Natural killer cell treated with Interleukin-12 subunit alpha and Interleukin-12 subunit beta and Interleukin-15 and Interleukin-18, amount 100 ng/mL, for 72 hours (primary cell): ENCODE measurements at regions not wholly inside any gene's neighbourhood (a gene's known extent, or its start where the extent isn't known, plus 50 kb on each side); places are given as distances from the start of the nearest gene placed in this dataset.

Source experiments
- ATAC-seq, 2 donors: fragments of 150-1000 bp; cut with Tn5 transposase in 1 of 2; sonication (Bioruptor Pico), chemical (Tn5 transposase) in 1 of 2; 2 replicates each; pipeline ENCODE4 v1.10.0; 2021
- DNase-seq: peaks from one replicate; pipeline ENCODE4 v3.0.0; 2022; ENCODE audit warnings: low spot score
- H3K27ac Mint-ChIP-seq, 2 donors: 1 replicate in 1 of 2; 2 replicates in 1 of 2; pipeline ENCODE4 v1.8.0; 2022; ENCODE audit warnings: mixed read lengths in 2 of 2, mild to moderate bottlenecking in 1 of 2, moderate library complexity in 1 of 2
- H3K27me3 Mint-ChIP-seq, 2 donors: 1 replicate in 1 of 2; 2 replicates in 1 of 2; pipeline ENCODE4 v1.8.0; 2022; ENCODE audit warnings: mixed read lengths in 2 of 2
- H3K36me3 Mint-ChIP-seq: one replicate; pipeline ENCODE4 v1.8.0; 2022; ENCODE audit warnings: mixed read lengths
- H3K4me1 Mint-ChIP-seq, 2 donors: 1 replicate in 1 of 2; 2 replicates in 1 of 2; pipeline ENCODE4 v1.8.0; 2022; ENCODE audit warnings: low read depth in 2 of 2, mixed read lengths in 2 of 2, mild to moderate bottlenecking in 1 of 2
- H3K4me3 Mint-ChIP-seq: one replicate; pipeline ENCODE4 v1.8.0; 2022; ENCODE audit warnings: mixed read lengths
- H3K9me3 Mint-ChIP-seq: 2 replicates; pipeline ENCODE4 v1.8.0; 2022; ENCODE audit warnings: mixed read lengths

DNA sequence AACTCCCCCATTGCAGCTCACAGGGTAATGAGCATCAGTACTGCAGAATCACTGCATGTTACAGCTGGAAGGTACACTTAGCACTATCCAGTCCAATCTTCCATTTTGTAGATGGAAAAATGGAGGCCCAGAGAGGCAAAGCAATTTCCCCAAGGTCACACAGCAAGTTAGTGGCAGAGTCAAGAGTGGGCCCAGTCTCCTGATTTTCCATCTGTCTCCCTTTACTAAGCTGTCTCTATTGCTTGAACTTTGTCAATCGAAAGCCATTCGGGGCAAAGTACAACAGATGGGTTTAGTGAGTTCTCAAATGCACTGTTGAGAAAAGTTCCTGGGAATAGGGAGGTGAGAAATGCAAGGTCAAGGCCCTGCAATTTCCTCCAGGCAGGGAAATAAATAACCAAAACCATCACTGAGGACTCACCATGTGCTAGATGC, 50.4 kb upstream of the IFFO2 start:
- no peak overlapping the region for H3K27ac Mint-ChIP-seq
- H3K27me3 Mint-ChIP-seq, result peaks cover 34 to 37% of the 10 kb centered on the region in 2 donors
- ATAC-seq, result no peak
- H3K9me3 Mint-ChIP-seq, result peaks cover 4% of the 10 kb centered on the region
- DNase-seq, result no peak
- peaks cover 5% of the 10 kb centered on the region for H3K36me3 Mint-ChIP-seq
- peaks cover 21% of the 10 kb centered on the region in 2 donors for H3K4me1 Mint-ChIP-seq
- H3K4me3 Mint-ChIP-seq, result no peak overlapping the region
